ENCODE measurements at regions not wholly inside any gene's neighbourhood (a gene's known extent, or its start where the extent isn't known, plus 50 kb on each side); places are given as distances from the start of the nearest gene placed in this dataset.

DNA sequence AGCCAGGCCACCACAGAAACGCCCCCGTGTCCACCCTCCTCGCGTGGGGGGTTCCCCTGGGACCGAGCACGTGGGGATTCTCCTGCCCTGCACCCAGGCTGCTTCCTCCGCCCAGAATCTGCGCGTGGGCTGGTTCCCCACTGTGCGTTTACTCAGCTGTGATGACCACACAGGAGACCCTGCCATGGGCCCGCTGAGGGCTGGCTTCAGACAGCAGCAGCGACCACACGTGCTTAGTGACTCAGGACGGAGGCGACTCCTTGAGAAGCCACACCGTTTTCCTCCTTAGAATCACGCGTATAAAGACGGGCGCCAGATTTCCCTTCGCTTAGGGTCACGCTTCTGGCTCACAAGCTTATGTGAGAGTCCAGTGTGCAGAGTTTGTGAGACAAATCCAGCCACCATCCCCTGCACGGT, 63.9 kb upstream of the PDE10A start:
- no peaks in the 10 kb centered on the region for H3K4me1 ChIP-seq
- no peak for TF ChIP-seq CTCF (IDR thresholded peaks at IDR 0.05; ENCODE audit: borderline replicate concordance)

GRCh38 chr6:165726290-165726875, 63.3 kb upstream of the PDE10A start:
- H3K27me3 ChIP-seq (ENCODE audit: low read depth) = no peaks in the 10 kb centered on the region
- H3K4me3 ChIP-seq = peak overlapping the region; percentile 12
- no peak for DNase-seq
- H3K27ac ChIP-seq (replicated peaks) = no peak overlapping the region
- intact Hi-C loops (cut with micrococcal nuclease) = no loop called here
- TF ChIP-seq CTCF (IDR thresholded peaks at IDR 0.05; ENCODE audit: borderline replicate concordance) = no peak
- H3K36me3 ChIP-seq = no peaks in the 10 kb centered on the region
- H3K9me3 ChIP-seq (replicated peaks) = no peaks in the 10 kb centered on the region
- H3K4me1 ChIP-seq = no peaks in the 10 kb centered on the region

More for the DNA sequence above, 63.9 kb upstream of the PDE10A start:
- no peak for DNase-seq
- intact Hi-C loops (cut with micrococcal nuclease) = no loop called here
- H3K27ac ChIP-seq (replicated peaks) = no peak overlapping the region
- no peaks in the 10 kb centered on the region for H3K9me3 ChIP-seq (replicated peaks)
- peak overlapping the region; percentile 12 for H3K4me3 ChIP-seq
- H3K27me3 ChIP-seq (ENCODE audit: low read depth) = no peaks in the 10 kb centered on the region
- no peaks in the 10 kb centered on the region for H3K36me3 ChIP-seq

GRCh38 chr6:165725201-165725600, 62.2 kb upstream of the PDE10A start:
- no peak overlapping the region for H3K27ac ChIP-seq (replicated peaks)
- H3K9me3 ChIP-seq (replicated peaks) = no peaks in the 10 kb centered on the region
- no peaks in the 10 kb centered on the region for H3K36me3 ChIP-seq
- peak; percentile 26 for TF ChIP-seq CTCF (IDR thresholded peaks at IDR 0.05; ENCODE audit: borderline replicate concordance)
- no peak overlapping the region for H3K4me3 ChIP-seq
- no peak for DNase-seq
- intact Hi-C loops (cut with micrococcal nuclease) = no loop called here
- no peaks in the 10 kb centered on the region for H3K27me3 ChIP-seq (ENCODE audit: low read depth)
- no peaks in the 10 kb centered on the region for H3K4me1 ChIP-seq

GRCh38 chr6:165723326-165723725, 60.3 kb upstream of the PDE10A start:
- no peak for TF ChIP-seq CTCF (IDR thresholded peaks at IDR 0.05; ENCODE audit: borderline replicate concordance)
- no peaks in the 10 kb centered on the region for H3K9me3 ChIP-seq (replicated peaks)
- no peaks in the 10 kb centered on the region for H3K36me3 ChIP-seq
- H3K27me3 ChIP-seq (ENCODE audit: low read depth) = peaks cover 4% of the 10 kb centered on the region
- H3K27ac ChIP-seq (replicated peaks) = no peak overlapping the region
- peaks cover under 1% of the 10 kb centered on the region for H3K4me1 ChIP-seq
- no peak for DNase-seq
- no peak overlapping the region for H3K4me3 ChIP-seq
- intact Hi-C loops (cut with micrococcal nuclease) = loop anchor here (5.0 kb wide), 1 partner anchor 286 kb away; no protein-coding TSS in a partner anchor

GRCh38 chr6:165722022-165722421, 59.0 kb upstream of the PDE10A start:
- Histone ChIP-seq H3K4me1 (peaks cover 10% of the 10 kb centered on the region), H3K9me3 (replicated peaks) (no peaks in the 10 kb centered on the region), H3K27ac (replicated peaks) (no peak overlapping the region), H3K27me3 (ENCODE audit: low read depth) (peaks cover 4% of the 10 kb centered on the region), H3K4me3 (no peak overlapping the region), H3K36me3 (no peaks in the 10 kb centered on the region)
- intact Hi-C loops (cut with micrococcal nuclease) = loop anchor here (5.0 kb wide), 1 partner anchor 285 kb away; no protein-coding TSS in a partner anchor
- no peak for TF ChIP-seq CTCF (IDR thresholded peaks at IDR 0.05; ENCODE audit: borderline replicate concordance)
- DNase-seq = no peak

Data from left ventricle myocardium inferior (tissue), 1 donor.